Common myeloid progenitor, CD34-positive (primary cell): ENCODE measurements at regions not wholly inside any gene's neighbourhood (a gene's known extent, or its start where the extent isn't known, plus 50 kb on each side); places are given as distances from the start of the nearest gene placed in this dataset.
"Not testable (repeated sequence)": the region's sequence is repeated elsewhere in the genome, so short reads cannot be mapped to it uniquely, and the experiment has no call there.

Experiments used
- CTCF ChIA-PET: fragments of 350-600 bp; sonication (Branson Sonifier 250); formaldehyde crosslinking; loops from one replicate; lab custom pipeline; 2021; ENCODE audit warnings: antibody characterized with exemption; lab: Charles Lee
- POLR2A ChIA-PET: fragments of 350-600 bp; sonication (Branson Sonifier 250); formaldehyde crosslinking; loops from one replicate; lab custom pipeline; 2021; ENCODE audit warnings: antibody characterized with exemption; lab: Charles Lee
- DNase-seq, 3 donors: peaks; one replicate each; pipeline versions ENCODE4 v3.0.0 to v3.0.0-alpha.2; 2013
- H3K27ac ChIP-seq, 2 experiments: 1 replicate in 1 of 2; 2 replicates in 1 of 2; pipeline ENCODE4 v1.7.0; 2013; ENCODE audit warnings: inconsistent platforms in 2 of 2, low read length in 2 of 2, mild to moderate bottlenecking in 2 of 2, low read depth in 1 of 2, moderate library complexity in 1 of 2; ENCODE audit not compliant: severe bottlenecking in 2 of 2, insufficient read depth in 1 of 2, poor library complexity in 1 of 2
- H3K27me3 ChIP-seq, 5 experiments: replicated peaks in 2 of 5; 1 replicate in 3 of 5; 2 replicates in 2 of 5; pipeline versions ENCODE4 v1.6.1 to v1.7.0; 2013; ENCODE audit warnings: low read length in 4 of 5, mild to moderate bottlenecking in 2 of 5, moderate library complexity in 2 of 5, inconsistent platforms in 1 of 5; ENCODE audit not compliant: insufficient read depth in 5 of 5, control insufficient read depth in 4 of 5
- H3K36me3 ChIP-seq, 4 experiments: 1 replicate in 2 of 4; 2 replicates in 2 of 4; pipeline versions ENCODE4 v1.6.1 to v1.7.0; 2013; ENCODE audit warnings: low read length in 3 of 4, control low read depth in 1 of 4, mild to moderate bottlenecking in 1 of 4; ENCODE audit not compliant: control insufficient read depth in 4 of 4, insufficient read depth in 4 of 4
- H3K4me1 ChIP-seq, 4 experiments: 1 replicate in 3 of 4; 2 replicates in 1 of 4; pipeline versions ENCODE4 v1.6.1 to v1.7.1; 2013; ENCODE audit warnings: low read length in 3 of 4, mild to moderate bottlenecking in 3 of 4, control low read depth in 1 of 4, inconsistent platforms in 1 of 4, moderate library complexity in 1 of 4; ENCODE audit not compliant: control insufficient read depth in 4 of 4, insufficient read depth in 4 of 4; ENCODE audit errors: control extremely low read depth in 1 of 4
- H3K4me3 ChIP-seq, 7 experiments: 1 replicate in 4 of 7; 2 replicates in 3 of 7; pipeline versions ENCODE4 v1.5.1 to v1.7.0; 2013; ENCODE audit warnings: mild to moderate bottlenecking in 7 of 7, low read length in 6 of 7, moderate library complexity in 6 of 7, inconsistent platforms in 2 of 7, low read depth in 2 of 7, control low read depth in 1 of 7; ENCODE audit not compliant: insufficient read depth in 4 of 7, control insufficient read depth in 1 of 7; ENCODE audit errors: extremely low read depth in 1 of 7
- H3K9me3 ChIP-seq, 5 experiments: 1 replicate in 4 of 5; 2 replicates in 1 of 5; pipeline versions ENCODE4 v1.6.1 to v1.7.1; 2013; ENCODE audit warnings: low read length in 4 of 5, mild to moderate bottlenecking in 2 of 5, inconsistent platforms in 1 of 5, low read depth in 1 of 5, moderate library complexity in 1 of 5; ENCODE audit not compliant: control insufficient read depth in 4 of 5, insufficient read depth in 2 of 5; ENCODE audit errors: control extremely low read depth in 1 of 5
- WGBS: methylation state at CpG from one replicate; pipeline ENCODE4 v1.1.5; 2013; ENCODE audit not compliant: insufficient coverage; 5-methylcytosine and 5-hydroxymethylcytosine counted together

- no peak overlapping the region for H3K4me3 ChIP-seq
- DNase-seq: no peak
- H3K27me3 ChIP-seq: peaks cover 0 to 4% (median 0%) of the 10 kb centered on the region in 5 experiments
- H3K9me3 ChIP-seq: peaks cover 0 to under 1% (median 0%) of the 10 kb centered on the region in 5 experiments
- 97% methylated on average over 6 of the region's 8 CpGs for WGBS
- no peaks in the 10 kb centered on the region for H3K36me3 ChIP-seq
- CTCF ChIA-PET: interaction anchor here (0.8 to 1.7 kb wide), 6 partner anchors 32 to 403 kb away, joined by 3 to 7 read pairs (median 4); no protein-coding TSS in a partner anchor
- peaks cover 0 to 7% (median 0%) of the 10 kb centered on the region in 4 experiments for H3K4me1 ChIP-seq
- POLR2A ChIA-PET: no interaction called here
- no peak overlapping the region for H3K27ac ChIP-seq
These were observed 186.4 kb downstream of the MREG start for GRCh38 chr2:215826838-215827441.

GRCh38 chr2:215826376-215826775 is 187.0 kb downstream of the MREG start:
- H3K4me3 ChIP-seq: no peak overlapping the region
- ChIA-PET POLR2A (no interaction called here), CTCF (no interaction called here)
- no peaks in the 10 kb centered on the region for H3K36me3 ChIP-seq
- no peak overlapping the region for H3K27ac ChIP-seq
- WGBS: 90% methylated on average over 3 of the region's 3 CpGs
- DNase-seq: no peak
- H3K9me3 ChIP-seq: peaks cover 0 to 3% (median 0%) of the 10 kb centered on the region in 5 experiments
- peaks cover 0 to 4% (median 0%) of the 10 kb centered on the region in 5 experiments for H3K27me3 ChIP-seq
- peaks cover 0 to 2% (median 0%) of the 10 kb centered on the region in 4 experiments for H3K4me1 ChIP-seq

GRCh38 chr2:215825707-215826106 is 187.6 kb downstream of the MREG start:
- H3K9me3 ChIP-seq: peaks cover 0 to 7% (median 0%) of the 10 kb centered on the region in 5 experiments
- no peaks in the 10 kb centered on the region for H3K36me3 ChIP-seq
- no peak overlapping the region for H3K4me3 ChIP-seq
- H3K27me3 ChIP-seq: peaks cover 0 to 4% (median 0%) of the 10 kb centered on the region in 5 experiments
- POLR2A ChIA-PET: no interaction called here
- CTCF ChIA-PET: no interaction called here
- no peak overlapping the region for H3K27ac ChIP-seq
- no peaks in the 10 kb centered on the region for H3K4me1 ChIP-seq
- no peak for DNase-seq

GRCh38 chr2:215821298-215821697 is 192.1 kb downstream of the MREG start:
- H3K36me3 ChIP-seq: not testable (repeated sequence)
- WGBS: no CpG with 5 or more reads among the region's 4 CpGs

GRCh38 chr2:215819713-215820112 is 193.6 kb downstream of the MREG start:
- CTCF ChIA-PET, H3K4me1 ChIP-seq, POLR2A ChIA-PET, H3K27ac ChIP-seq, H3K36me3 ChIP-seq, DNase-seq, H3K27me3 ChIP-seq, H3K4me3 ChIP-seq: not testable (repeated sequence)
- 100% methylated on average over 3 of the region's 3 CpGs for WGBS
- peaks cover 0 to 16% (median 2%) of the 10 kb centered on the region in 5 experiments for H3K9me3 ChIP-seq

More at GRCh38 chr2:215821298-215821697, 192.1 kb downstream of the MREG start:
- H3K4me3 ChIP-seq, H3K27me3 ChIP-seq, CTCF ChIA-PET, H3K4me1 ChIP-seq, DNase-seq, H3K27ac ChIP-seq: not testable (repeated sequence)
- peaks cover 0 to 16% (median 0%) of the 10 kb centered on the region in 5 experiments for H3K9me3 ChIP-seq
- POLR2A ChIA-PET: interaction anchor here (0.6 to 0.7 kb wide), 2 partner anchors 64 to 470 kb away, joined by 3 to 5 read pairs; no protein-coding TSS in a partner anchor

- Histone ChIP-seq H3K4me1 (peaks cover 1 to 14% (median 4%) of the 10 kb centered on the region in 4 experiments), H3K9me3 (peaks cover 0 to 16% (median 2%) of the 10 kb centered on the region in 5 experiments), H3K27me3 (no peaks in the 10 kb centered on the region), H3K27ac (no peak overlapping the region), H3K4me3 (no peak overlapping the region), H3K36me3 (no peaks in the 10 kb centered on the region)
- WGBS: no CpG with 5 or more reads among the region's 1 CpG
- ChIA-PET CTCF (no interaction called here), POLR2A (no interaction called here)
- DNase-seq: no peak
These were observed 196.3 kb downstream of the MREG start for GRCh38 chr2:215817046-215817445.

- no peaks in the 10 kb centered on the region for H3K27me3 ChIP-seq
- peaks cover 0 to 16% (median 2%) of the 10 kb centered on the region in 5 experiments for H3K9me3 ChIP-seq
- POLR2A ChIA-PET: no interaction called here
- no peak for DNase-seq
- no peak overlapping the region for H3K27ac ChIP-seq
- WGBS: 100% methylated on average over 2 of the region's 5 CpGs
- no peak overlapping the region for H3K4me3 ChIP-seq
- CTCF ChIA-PET: no interaction called here
- H3K36me3 ChIP-seq: no peaks in the 10 kb centered on the region
- peaks cover 7 to 20% (median 10%) of the 10 kb centered on the region in 4 experiments for H3K4me1 ChIP-seq
These were observed 196.9 kb downstream of the MREG start for GRCh38 chr2:215816424-215816823.
